PC-9 (cell line): ENCODE measurements at regions not wholly inside any gene's neighbourhood (a gene's known extent, or its start where the extent isn't known, plus 50 kb on each side); places are given as distances from the start of the nearest gene placed in this dataset.
"Not testable (repeated sequence)": the region's sequence is repeated elsewhere in the genome, so short reads cannot be mapped to it uniquely, and the experiment has no call there.

Source experiments
- BruUV-seq: library from RNA; stranded (reverse); fragments of 400-500 nt; replicated peaks from 2 replicates; lab custom pipeline; 2021; lab: Mats Ljungman, UMichigan
- CTCF ChIA-PET: fragments of 300-600 bp; sonication (Branson Sonifier 250); formaldehyde crosslinking; loops from one replicate; lab custom pipeline; 2022; ENCODE audit warnings: antibody characterized with exemption; lab: Charles Lee
- POLR2A ChIA-PET: fragments of 300-600 bp; sonication (Branson Sonifier 250); formaldehyde crosslinking; loops from one replicate; lab custom pipeline; 2022; ENCODE audit warnings: antibody characterized with exemption; ENCODE audit not compliant: unreplicated experiment; lab: Charles Lee
- DNase-seq, 2 experiments: peaks; one replicate each; pipeline versions ENCODE4 v3.0.0 to v3.0.0-alpha.2; 2015 to 2022; ENCODE audit warnings: mixed read lengths in 1 of 2
- H2AFZ ChIP-seq: fragments of 200-600 bp; sonication (generic); 2 replicates; pipeline ENCODE4 v1.8.1; 2017; ENCODE audit warnings: antibody characterized with exemption
- H3F3A ChIP-seq: fragments of 200-600 bp; sonication (generic); 2 replicates; pipeline ENCODE4 v1.8.1; 2017; ENCODE audit warnings: antibody characterized with exemption, mild to moderate bottlenecking, low read depth; ENCODE audit not compliant: insufficient read depth
- H3K27ac ChIP-seq: fragments of 200-600 bp; sonication (generic); 2 replicates; pipeline ENCODE4 v1.6.1; 2016; ENCODE audit warnings: mixed run types
- H3K27me3 ChIP-seq: fragments of 200-600 bp; sonication (generic); 2 replicates; pipeline ENCODE4 v1.6.1; 2016; ENCODE audit warnings: low read depth, mixed run types; ENCODE audit not compliant: insufficient read depth
- H3K36me3 ChIP-seq: fragments of 200-600 bp; sonication (generic); 2 replicates; pipeline ENCODE4 v1.6.1; 2016; ENCODE audit warnings: low read depth, mixed run types
- H3K4me1 ChIP-seq: fragments of 200-600 bp; sonication (generic); replicated peaks from 2 replicates; pipeline ENCODE4 v1.6.1; 2016; ENCODE audit warnings: mixed run types; ENCODE audit not compliant: insufficient read depth
- H3K4me2 ChIP-seq: fragments of 200-600 bp; sonication (generic); 2 replicates; pipeline ENCODE4 v1.6.1; 2017; ENCODE audit warnings: mixed run types
- H3K4me3 ChIP-seq: fragments of 200-600 bp; sonication (generic); 2 replicates; pipeline ENCODE4 v1.6.1; 2016; ENCODE audit warnings: mixed run types
- H3K79me2 ChIP-seq: fragments of 200-600 bp; sonication (generic); 2 replicates; pipeline ENCODE4 v1.6.1; 2017; ENCODE audit warnings: low read depth, mixed run types
- H3K9me2 ChIP-seq: fragments of 200-600 bp; sonication (generic); 2 replicates; pipeline ENCODE4 v1.8.1; 2017; ENCODE audit warnings: mild to moderate bottlenecking; ENCODE audit not compliant: insufficient read depth
- H3K9me3 ChIP-seq: fragments of 200-600 bp; sonication (generic); 2 replicates; pipeline ENCODE4 v1.8.1; 2016; ENCODE audit warnings: low read depth; ENCODE audit not compliant: insufficient read depth
- H4K20me1 ChIP-seq: fragments of 200-600 bp; sonication (generic); 2 replicates; pipeline ENCODE4 v1.8.1; 2017; ENCODE audit not compliant: insufficient read depth
- CTCF ChIP-seq: fragments of 200-600 bp; sonication (generic); conservative IDR thresholded peaks from 2 replicates; pipeline ENCODE4 v1.6.1; 2017; ENCODE audit warnings: mixed run types, antibody characterized with exemption, mild to moderate bottlenecking, moderate library complexity
- EZH2 ChIP-seq: fragments of 200-600 bp; sonication (generic); IDR thresholded peaks from 2 replicates; pipeline ENCODE4 v1.8.0; 2017; ENCODE audit warnings: antibody characterized with exemption, low read depth
- intact Hi-C: fragments of 100-400 bp; cut with micrococcal nuclease; formaldehyde crosslinking; loops from one replicate; pipeline ENCODE4 v1.10.0; 2022; ENCODE audit not compliant: unreplicated experiment

- H3K79me2 ChIP-seq = no peaks in the 10 kb centered on the region
- intact Hi-C loops = no loop called here
- H4K20me1 ChIP-seq = no peaks in the 10 kb centered on the region
- DNase-seq = no peak
- H3K27ac ChIP-seq = no peak overlapping the region
- no peak overlapping the region for H3K4me2 ChIP-seq
- TF ChIP-seq CTCF = no peak
- TF ChIP-seq EZH2 = no peak
- no peaks in the 10 kb centered on the region for H3K4me1 ChIP-seq
- H3K36me3 ChIP-seq = no peaks in the 10 kb centered on the region
- no peak overlapping the region for H3K4me3 ChIP-seq
- no TSS peak for BruUV-seq
- ChIA-PET POLR2A (no interaction called here), CTCF (interaction anchor here (0.6 kb wide), 1 partner anchor 14 kb away, joined by 6 read pairs; no protein-coding TSS in a partner anchor)
- no peak overlapping the region for H2AFZ ChIP-seq
- no peaks in the 10 kb centered on the region for H3K9me2 ChIP-seq
- no peaks in the 10 kb centered on the region for H3F3A ChIP-seq
- H3K27me3 ChIP-seq = peaks cover 42% of the 10 kb centered on the region
- H3K9me3 ChIP-seq = no peaks in the 10 kb centered on the region
Measured at GRCh38 chr6:159631886-159632285, 61.2 kb downstream of the SOD2 start.

- no peak for DNase-seq
- no peaks in the 10 kb centered on the region for H3K9me3 ChIP-seq
- H3K79me2 ChIP-seq = no peaks in the 10 kb centered on the region
- no peak overlapping the region for H2AFZ ChIP-seq
- BruUV-seq = no TSS peak
- CTCF ChIA-PET = no interaction called here
- no peaks in the 10 kb centered on the region for H3F3A ChIP-seq
- H3K4me2 ChIP-seq = no peak overlapping the region
- intact Hi-C loops = no loop called here
- POLR2A ChIA-PET = no interaction called here
- peaks cover 58% of the 10 kb centered on the region for H3K27me3 ChIP-seq
- no peaks in the 10 kb centered on the region for H3K36me3 ChIP-seq
- no peaks in the 10 kb centered on the region for H3K4me1 ChIP-seq
- H3K9me2 ChIP-seq = no peaks in the 10 kb centered on the region
- no peaks in the 10 kb centered on the region for H4K20me1 ChIP-seq
- H3K4me3 ChIP-seq = no peak overlapping the region
- H3K27ac ChIP-seq = no peak overlapping the region
- TF ChIP-seq EZH2 = no peak
- no peak for TF ChIP-seq CTCF
Measured at GRCh38 chr6:159627939-159628338, 65.1 kb downstream of the SOD2 start.

- H3K4me2 ChIP-seq, H3K4me1 ChIP-seq, intact Hi-C loops, H3K9me3 ChIP-seq, DNase-seq, BruUV-seq, H3K4me3 ChIP-seq, H3K79me2 ChIP-seq, H3K36me3 ChIP-seq, POLR2A ChIA-PET, H4K20me1 ChIP-seq, H2AFZ ChIP-seq, H3K9me2 ChIP-seq, H3F3A ChIP-seq, H3K27ac ChIP-seq, CTCF ChIA-PET: not testable (repeated sequence)
- H3K27me3 ChIP-seq = peaks cover 56% of the 10 kb centered on the region
Measured at GRCh38 chr6:159626506-159626905, 66.5 kb downstream of the SOD2 start.

GRCh38 chr6:159623156-159623555 lies 69.9 kb downstream of the SOD2 start:
- no peak for DNase-seq
- Histone ChIP-seq H3K4me2 (no peak overlapping the region), H3K4me1 (no peaks in the 10 kb centered on the region), H3K9me3 (no peaks in the 10 kb centered on the region), H4K20me1 (no peaks in the 10 kb centered on the region), H3K9me2 (no peaks in the 10 kb centered on the region), H3K27me3 (peaks cover 64% of the 10 kb centered on the region), H3K79me2 (no peaks in the 10 kb centered on the region), H3K36me3 (no peaks in the 10 kb centered on the region), H3F3A (no peaks in the 10 kb centered on the region), H2AFZ (no peak overlapping the region), H3K4me3 (no peak overlapping the region), H3K27ac (no peak overlapping the region)
- intact Hi-C loops = no loop called here
- ChIA-PET CTCF (no interaction called here), POLR2A (no interaction called here)
- BruUV-seq = no TSS peak
- TF ChIP-seq CTCF (no peak), EZH2 (no peak)
